ENCODE measurements at regions not wholly inside any gene's neighbourhood (a gene's known extent, or its start where the extent isn't known, plus 50 kb on each side); places are given as distances from the start of the nearest gene placed in this dataset.
"Not testable (repeated sequence)": the region's sequence is repeated elsewhere in the genome, so short reads cannot be mapped to it uniquely, and the experiment has no call there.

GRCh38 chr12:131206630-131207299 lies 253.1 kb downstream of the ADGRD1 start:
- not testable (repeated sequence) for H3K27me3 ChIP-seq (ENCODE audit: insufficient read depth, low read length); H3K36me3 ChIP-seq (ENCODE audit: insufficient read depth, low read depth, low read length); H3K27ac ChIP-seq (ENCODE audit: low read length); H3K9ac ChIP-seq (ENCODE audit: low read depth, low read length); H3K9me3 ChIP-seq (ENCODE audit: insufficient read depth, low read depth, low read length); H3K4me3 ChIP-seq (ENCODE audit: low read length); H3K4me1 ChIP-seq (ENCODE audit: insufficient read depth, low read length)

DNA sequence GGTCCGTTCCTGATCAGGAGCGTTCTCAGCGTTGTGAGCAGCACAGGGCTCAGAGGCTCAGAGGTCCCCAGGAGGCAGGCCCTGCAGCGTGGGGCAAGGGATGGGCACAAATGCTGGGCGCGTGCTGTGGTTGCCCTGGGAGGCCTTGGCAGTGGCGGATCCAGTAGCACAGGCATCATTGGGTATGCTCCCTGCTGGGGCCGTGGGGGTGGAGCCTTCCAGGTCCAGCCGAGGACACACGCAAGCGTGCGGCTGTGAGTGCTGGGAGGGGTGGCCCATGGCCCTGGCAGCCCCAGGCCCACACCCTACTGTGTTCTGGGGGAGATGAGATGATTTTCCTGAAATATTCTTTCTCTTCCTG lies 253.6 kb downstream of the ADGRD1 start:
- not testable (repeated sequence) for H3K36me3 ChIP-seq (ENCODE audit: insufficient read depth, low read depth, low read length); H3K4me3 ChIP-seq (ENCODE audit: low read length); H3K9ac ChIP-seq (ENCODE audit: low read depth, low read length); H3K27me3 ChIP-seq (ENCODE audit: insufficient read depth, low read length); H3K4me1 ChIP-seq (ENCODE audit: insufficient read depth, low read length); H3K9me3 ChIP-seq (ENCODE audit: insufficient read depth, low read depth, low read length); H3K27ac ChIP-seq (ENCODE audit: low read length)

DNA sequence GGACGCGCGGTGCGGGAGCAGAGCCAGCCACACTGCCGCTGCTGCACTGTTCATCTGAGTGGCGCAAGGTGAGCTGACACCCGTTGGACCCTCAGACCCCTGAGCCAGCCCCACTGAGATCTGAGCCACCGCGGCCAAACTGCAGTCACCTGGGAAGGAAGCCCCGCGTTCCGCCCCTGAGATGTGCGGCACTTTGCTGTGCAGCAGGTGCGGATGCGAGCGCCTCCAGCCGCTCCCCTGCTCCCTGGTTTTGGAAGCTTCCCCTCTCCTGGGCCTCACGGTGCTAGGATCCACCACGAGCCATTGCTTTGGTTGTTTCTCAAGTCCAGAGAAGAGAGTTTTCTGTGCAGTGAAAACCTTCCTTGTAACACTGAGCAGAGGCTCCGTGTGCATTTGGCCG lies 254.1 kb downstream of the ADGRD1 start:
- not testable (repeated sequence) for H3K27me3 ChIP-seq (ENCODE audit: insufficient read depth, low read length); H3K36me3 ChIP-seq (ENCODE audit: insufficient read depth, low read depth, low read length); H3K27ac ChIP-seq (ENCODE audit: low read length); H3K4me1 ChIP-seq (ENCODE audit: insufficient read depth, low read length); H3K4me3 ChIP-seq (ENCODE audit: low read length); H3K9ac ChIP-seq (ENCODE audit: low read depth, low read length); H3K9me3 ChIP-seq (ENCODE audit: insufficient read depth, low read depth, low read length)

DNA sequence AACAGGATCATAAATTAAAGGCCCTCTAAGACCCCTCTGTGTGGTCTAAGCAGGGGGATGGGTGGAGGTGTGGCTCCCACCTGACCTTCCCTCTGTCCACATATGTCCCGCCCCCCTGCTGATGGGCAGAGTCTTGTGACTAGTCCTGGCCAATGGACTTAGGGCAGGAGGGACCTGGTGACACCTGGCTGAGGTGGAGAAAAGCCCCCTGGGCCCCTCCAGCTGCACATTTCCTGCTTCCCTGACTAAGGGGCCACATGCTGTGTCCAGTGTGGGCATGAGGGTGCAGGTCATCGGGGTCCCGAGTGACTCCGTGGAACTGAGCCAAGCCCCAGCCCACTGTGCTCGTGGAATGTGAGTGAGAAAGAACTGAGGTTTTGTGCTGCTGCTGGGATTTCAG lies 254.7 kb downstream of the ADGRD1 start:
- no peaks in the 10 kb centered on the region for H3K36me3 ChIP-seq (ENCODE audit: insufficient read depth, low read depth, low read length)
- no peaks in the 10 kb centered on the region for H3K4me1 ChIP-seq (ENCODE audit: insufficient read depth, low read length)
- H3K27ac ChIP-seq (ENCODE audit: low read length), result no peak overlapping the region
- H3K9me3 ChIP-seq (ENCODE audit: insufficient read depth, low read depth, low read length), result peaks cover 3% of the 10 kb centered on the region; the same call in 1 of the 2 replicates
- H3K27me3 ChIP-seq (ENCODE audit: insufficient read depth, low read length), result no peaks in the 10 kb centered on the region
- H3K9ac ChIP-seq (ENCODE audit: low read depth, low read length), result no peak overlapping the region
- H3K4me3 ChIP-seq (ENCODE audit: low read length), result no peak overlapping the region

- H3K27me3 ChIP-seq (ENCODE audit: insufficient read depth, low read length), result no peaks in the 10 kb centered on the region
- H3K4me3 ChIP-seq (ENCODE audit: low read length), result no peak overlapping the region
- no peaks in the 10 kb centered on the region for H3K4me1 ChIP-seq (ENCODE audit: insufficient read depth, low read length)
- H3K9ac ChIP-seq (ENCODE audit: low read depth, low read length), result no peak overlapping the region
- H3K9me3 ChIP-seq (ENCODE audit: insufficient read depth, low read depth, low read length), result peaks cover 5% of the 10 kb centered on the region; the same call in 1 of the 2 replicates
- H3K36me3 ChIP-seq (ENCODE audit: insufficient read depth, low read depth, low read length), result no peaks in the 10 kb centered on the region
- H3K27ac ChIP-seq (ENCODE audit: low read length), result no peak overlapping the region
These were observed 255.7 kb downstream of the ADGRD1 start for GRCh38 chr12:131209082-131210070.

DNA sequence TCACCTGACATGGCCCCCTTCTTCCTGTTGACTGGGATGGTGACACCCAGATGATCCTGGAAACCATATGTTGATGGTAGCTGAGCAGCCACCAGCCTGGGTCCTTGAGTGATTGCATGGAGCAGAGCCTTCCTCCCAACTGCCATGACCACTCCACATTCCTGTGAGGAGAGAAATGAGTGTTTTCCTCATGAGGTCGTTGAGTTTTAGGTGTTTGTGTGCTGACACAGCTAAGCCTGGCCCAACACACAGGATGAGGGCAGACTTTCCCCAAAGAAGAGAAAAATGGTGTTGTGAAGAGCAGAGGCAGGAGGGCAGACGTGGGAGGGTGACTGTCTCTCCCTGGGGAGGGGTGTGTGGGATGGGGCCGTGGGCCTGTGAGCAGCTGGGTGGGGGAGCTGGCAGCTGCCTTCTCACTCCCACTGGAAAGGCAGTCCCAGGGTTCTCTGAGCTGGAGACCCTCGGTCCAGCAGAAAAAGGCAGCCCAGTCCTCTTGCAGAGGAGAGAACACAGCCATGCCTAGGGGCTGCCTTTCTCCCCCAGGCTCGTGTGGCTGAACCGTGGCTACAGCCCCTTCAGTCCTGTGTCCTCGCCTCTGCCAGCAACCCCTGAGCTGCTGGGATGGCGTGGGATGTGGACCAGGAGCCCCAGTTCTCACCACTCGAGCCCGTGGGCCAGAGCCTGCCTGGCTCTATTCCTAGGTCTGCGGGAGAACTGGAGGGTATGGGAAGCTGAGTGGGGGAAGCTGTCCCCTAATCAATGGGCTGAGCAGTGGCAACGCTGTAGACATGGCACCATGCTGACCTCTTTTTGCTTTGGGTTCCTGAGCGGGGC lies 257.0 kb downstream of the ADGRD1 start:
- Histone ChIP-seq H3K36me3 (ENCODE audit: insufficient read depth, low read depth, low read length) (no peaks in the 10 kb centered on the region), H3K9me3 (ENCODE audit: insufficient read depth, low read depth, low read length) (peaks cover 5% of the 10 kb centered on the region; the same call in 1 of the 2 replicates), H3K9ac (ENCODE audit: low read depth, low read length) (no peak overlapping the region), H3K27me3 (ENCODE audit: insufficient read depth, low read length) (no peaks in the 10 kb centered on the region), H3K4me3 (ENCODE audit: low read length) (no peak overlapping the region), H3K27ac (ENCODE audit: low read length) (no peak overlapping the region), H3K4me1 (ENCODE audit: insufficient read depth, low read length) (no peaks in the 10 kb centered on the region)

GRCh38 chr12:131211340-131211938 lies 257.7 kb downstream of the ADGRD1 start:
- H3K9me3 ChIP-seq (ENCODE audit: insufficient read depth, low read depth, low read length), result peaks cover 5% of the 10 kb centered on the region; the same call in 1 of the 2 replicates
- no peak overlapping the region for H3K27ac ChIP-seq (ENCODE audit: low read length)
- H3K4me1 ChIP-seq (ENCODE audit: insufficient read depth, low read length), result no peaks in the 10 kb centered on the region
- H3K27me3 ChIP-seq (ENCODE audit: insufficient read depth, low read length), result no peaks in the 10 kb centered on the region
- no peak overlapping the region for H3K9ac ChIP-seq (ENCODE audit: low read depth, low read length)
- no peak overlapping the region for H3K4me3 ChIP-seq (ENCODE audit: low read length)
- no peaks in the 10 kb centered on the region for H3K36me3 ChIP-seq (ENCODE audit: insufficient read depth, low read depth, low read length)

DNA sequence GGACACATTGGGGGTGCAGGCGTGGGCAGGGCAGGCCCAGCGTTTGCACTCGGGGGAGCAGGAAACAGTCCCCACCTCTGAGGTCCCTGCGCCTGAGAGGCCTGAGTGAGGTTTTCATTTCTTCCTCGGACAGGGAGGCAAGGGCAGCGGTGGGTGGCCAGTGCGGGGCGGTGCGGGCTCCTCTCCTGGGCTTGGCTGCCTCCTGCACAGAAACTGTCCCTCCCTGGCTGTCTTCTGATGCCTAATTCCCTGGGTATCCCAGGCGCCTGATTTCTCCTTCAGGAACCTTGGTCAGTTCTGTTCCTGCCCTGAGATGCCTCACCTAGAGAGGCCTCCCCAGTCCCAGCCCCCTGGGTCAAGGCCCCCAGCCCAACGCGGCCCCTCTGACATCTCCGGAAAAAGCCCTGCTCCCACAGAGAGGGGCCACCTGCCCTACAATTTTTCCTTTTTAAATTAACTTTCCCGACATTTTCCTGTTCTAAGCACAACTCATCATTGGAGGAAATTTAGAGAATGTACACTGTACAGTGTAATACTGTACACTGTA lies 260.3 kb downstream of the ADGRD1 start:
- Histone ChIP-seq H3K4me1 (ENCODE audit: insufficient read depth, low read length) (peaks cover 11% of the 10 kb centered on the region; the same call in 1 of the 2 replicates), H3K4me3 (ENCODE audit: low read length) (no peak overlapping the region), H3K27me3 (ENCODE audit: insufficient read depth, low read length) (no peaks in the 10 kb centered on the region), H3K9me3 (ENCODE audit: insufficient read depth, low read depth, low read length) (peaks cover 5% of the 10 kb centered on the region; the same call in 1 of the 2 replicates), H3K27ac (ENCODE audit: low read length) (no peak overlapping the region), H3K36me3 (ENCODE audit: insufficient read depth, low read depth, low read length) (no peaks in the 10 kb centered on the region), H3K9ac (ENCODE audit: low read depth, low read length) (no peak overlapping the region)

DNA sequence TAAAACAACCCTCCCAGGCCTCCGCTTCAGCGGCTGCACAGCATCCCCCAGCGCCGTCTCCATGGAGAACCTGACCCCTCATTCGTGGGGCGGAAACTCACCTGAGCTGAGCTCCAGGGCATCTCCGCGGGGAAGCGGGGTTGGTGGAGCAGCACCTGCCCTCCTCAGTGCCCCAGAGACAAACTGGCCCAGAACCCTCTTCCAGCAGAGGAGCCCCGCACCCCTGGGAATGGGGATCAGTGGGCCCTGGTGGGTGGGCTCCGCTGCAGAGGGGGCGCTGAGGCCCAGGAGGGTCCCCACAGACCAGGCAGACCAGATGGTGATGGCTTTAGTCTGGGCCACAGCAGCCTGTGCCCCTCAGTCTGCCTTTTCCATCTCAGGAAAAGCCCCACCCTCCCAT lies 261.2 kb downstream of the ADGRD1 start:
- H3K36me3 ChIP-seq (ENCODE audit: insufficient read depth, low read depth, low read length); H3K9ac ChIP-seq (ENCODE audit: low read depth, low read length): not testable (repeated sequence)

DNA sequence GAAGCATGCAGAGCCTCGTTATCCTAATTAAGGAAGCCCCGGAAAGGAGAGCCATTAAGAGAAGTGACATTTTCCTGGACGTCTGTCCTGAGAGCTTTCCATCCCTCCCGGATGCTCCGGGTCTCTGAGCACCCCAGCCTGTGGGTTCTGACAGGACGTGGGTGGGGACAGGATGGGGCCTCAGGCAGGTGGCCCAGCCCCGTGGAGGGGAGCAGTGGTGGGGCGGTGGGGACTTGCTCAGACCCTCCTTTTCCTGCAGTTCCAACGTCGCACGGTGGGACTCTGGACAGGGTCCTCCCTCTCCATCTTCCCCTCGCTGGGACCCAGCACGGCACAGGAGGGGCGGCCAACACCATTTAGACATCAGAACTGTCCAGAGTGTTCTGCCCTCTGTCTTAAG lies 262.9 kb downstream of the ADGRD1 start:
- H3K4me3 ChIP-seq (ENCODE audit: low read length); H3K27ac ChIP-seq (ENCODE audit: low read length); H3K9ac ChIP-seq (ENCODE audit: low read depth, low read length); H3K36me3 ChIP-seq (ENCODE audit: insufficient read depth, low read depth, low read length); H3K9me3 ChIP-seq (ENCODE audit: insufficient read depth, low read depth, low read length); H3K27me3 ChIP-seq (ENCODE audit: insufficient read depth, low read length): not testable (repeated sequence)
- peaks cover 13% of the 10 kb centered on the region; the same call in 1 of the 2 replicates for H3K4me1 ChIP-seq (ENCODE audit: insufficient read depth, low read length)

More for the DNA sequence above, 261.2 kb downstream of the ADGRD1 start:
- H3K27ac ChIP-seq (ENCODE audit: low read length); H3K27me3 ChIP-seq (ENCODE audit: insufficient read depth, low read length); H3K4me3 ChIP-seq (ENCODE audit: low read length); H3K9me3 ChIP-seq (ENCODE audit: insufficient read depth, low read depth, low read length): not testable (repeated sequence)
- H3K4me1 ChIP-seq (ENCODE audit: insufficient read depth, low read length), result peaks cover 13% of the 10 kb centered on the region; the same call in 1 of the 2 replicates

Data from iPS-20b (cell line).